SK-N-SH treated with all-trans-retinoic acid at 6 μM for 48 hours (cell line): ENCODE measurements at regions not wholly inside any gene's neighbourhood (a gene's known extent, or its start where the extent isn't known, plus 50 kb on each side); places are given as distances from the start of the nearest gene placed in this dataset.

Source experiments
- ATAC-seq: fragments of 200-7000 bp; cut with Tn5 transposase; 3 replicates; pipeline ENCODE4 v1.9.1; 2020; ENCODE audit warnings: mild to moderate bottlenecking, moderate library complexity
- ARNTL ChIP-seq: fragments of 450-650 bp; formaldehyde crosslinking; IDR thresholded peaks from 2 replicates; pipeline ENCODE4 v1.5.0; 2020; ENCODE audit warnings: low read depth, mild to moderate bottlenecking, moderate library complexity, borderline replicate concordance
- CSDC2 ChIP-seq: fragments of 250-450 bp; sonication (Bioruptor Pico); IDR thresholded peaks from 2 replicates; pipeline ENCODE4 v1.5.0; 2020; ENCODE audit warnings: mild to moderate bottlenecking, moderate library complexity
- ESRRG ChIP-seq: fragments of 250-450 bp; sonication (Bioruptor Pico); IDR thresholded peaks from 2 replicates; pipeline ENCODE4 v1.6.1; 2021; ENCODE audit warnings: mild to moderate bottlenecking
- GLIS3 ChIP-seq: fragments of 250-450 bp; sonication (Bioruptor Pico); IDR thresholded peaks from 2 replicates; pipeline ENCODE4 v1.5.0; 2020; ENCODE audit warnings: mild to moderate bottlenecking, moderate library complexity
- ISL1 ChIP-seq: fragments of 250-450 bp; sonication (Bioruptor Pico); IDR thresholded peaks from 2 replicates; pipeline ENCODE4 v2.1.2; 2022; ENCODE audit warnings: mild to moderate bottlenecking, moderate library complexity
- OSR1 ChIP-seq: fragments of 250-450 bp; sonication (Bioruptor Pico); IDR thresholded peaks from 2 replicates; pipeline ENCODE4 v1.8.0; 2022; ENCODE audit warnings: moderate library complexity, mild to moderate bottlenecking, inconsistent platforms
- PPARA ChIP-seq: fragments of 250-450 bp; sonication (Bioruptor Pico); IDR thresholded peaks from 2 replicates; pipeline ENCODE4 v1.5.0; 2020; ENCODE audit warnings: mild to moderate bottlenecking, borderline replicate concordance
- SNAI2 ChIP-seq: fragments of 250-450 bp; sonication (Bioruptor Pico); IDR thresholded peaks from 2 replicates; pipeline ENCODE4 v1.5.0; 2020; ENCODE audit warnings: mild to moderate bottlenecking, moderate library complexity
- TCF4 ChIP-seq: fragments of 250-450 bp; sonication (Bioruptor Pico); IDR thresholded peaks from 2 replicates; pipeline ENCODE4 v1.8.0; 2021; ENCODE audit warnings: mild to moderate bottlenecking, moderate library complexity, borderline replicate concordance
- TOX ChIP-seq: fragments of 250-450 bp; sonication (Bioruptor Pico); IDR thresholded peaks from 2 replicates; pipeline ENCODE4 v1.8.0; 2021; ENCODE audit warnings: mild to moderate bottlenecking, moderate library complexity, borderline replicate concordance
- ZC3H10 ChIP-seq: fragments of 250-450 bp; sonication (Bioruptor Pico); IDR thresholded peaks from 2 replicates; pipeline ENCODE4 v1.5.1; 2021; ENCODE audit warnings: mild to moderate bottlenecking, moderate library complexity
- ZFP30 ChIP-seq: fragments of 450-650 bp; formaldehyde crosslinking; IDR thresholded peaks from 2 replicates; pipeline ENCODE4 v1.5.0; 2022; ENCODE audit warnings: mild to moderate bottlenecking, moderate library complexity
- ZNF565 ChIP-seq: fragments of 450-650 bp; formaldehyde crosslinking; conservative IDR thresholded peaks from 2 replicates; pipeline ENCODE4 v1.5.0; 2020; ENCODE audit warnings: low read depth, mild to moderate bottlenecking, moderate library complexity
- ZNF70 ChIP-seq: fragments of 450-650 bp; formaldehyde crosslinking; IDR thresholded peaks from 2 replicates; pipeline ENCODE4 v1.5.0; 2020; ENCODE audit warnings: mild to moderate bottlenecking, moderate library complexity
- TF ChIP-seq, protein P1 (sequence below): fragments of 250-450 bp; sonication (Bioruptor Pico); IDR thresholded peaks from 2 replicates; pipeline ENCODE4 v1.8.0; 2021; ENCODE audit warnings: low read depth, mild to moderate bottlenecking, moderate library complexity, borderline replicate concordance
- TF ChIP-seq, protein P2 (sequence below): fragments of 250-450 bp; sonication (Bioruptor Pico); IDR thresholded peaks from 2 replicates; pipeline ENCODE4 v1.5.1; 2020; ENCODE audit warnings: low read depth, mild to moderate bottlenecking, moderate library complexity
- TF ChIP-seq, protein P3 (sequence below): fragments of 250-450 bp; sonication (Bioruptor Pico); IDR thresholded peaks from 2 replicates; pipeline ENCODE4 v1.5.0; 2020; ENCODE audit warnings: mild to moderate bottlenecking, moderate library complexity

DNA sequence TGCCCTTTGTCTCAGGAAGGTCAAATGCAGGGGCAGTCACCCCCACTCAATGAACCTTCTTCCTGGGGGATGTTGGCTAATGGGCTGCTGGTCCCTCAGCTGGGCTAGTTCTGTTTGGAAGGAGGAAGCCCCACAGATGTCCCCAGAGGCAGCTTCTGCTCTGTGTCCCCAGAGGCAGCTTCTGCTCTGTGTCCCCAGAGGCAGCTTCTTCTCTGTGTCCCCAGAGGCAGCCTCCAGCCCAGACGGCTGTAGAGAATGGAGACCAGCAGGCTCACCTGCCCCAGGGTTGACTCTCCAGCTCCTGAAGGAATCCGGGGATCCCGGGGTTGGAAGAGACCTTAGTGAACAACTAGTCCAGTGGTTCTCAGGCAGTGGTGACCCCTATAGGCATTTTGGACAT is 62.5 kb upstream of the LEP start:
- TF ChIP-seq TCF4 (CRISPR knock-in tag) (no peak), PPARA (CRISPR knock-in tag) (no peak)
- TF ChIP-seq, protein P1, sequence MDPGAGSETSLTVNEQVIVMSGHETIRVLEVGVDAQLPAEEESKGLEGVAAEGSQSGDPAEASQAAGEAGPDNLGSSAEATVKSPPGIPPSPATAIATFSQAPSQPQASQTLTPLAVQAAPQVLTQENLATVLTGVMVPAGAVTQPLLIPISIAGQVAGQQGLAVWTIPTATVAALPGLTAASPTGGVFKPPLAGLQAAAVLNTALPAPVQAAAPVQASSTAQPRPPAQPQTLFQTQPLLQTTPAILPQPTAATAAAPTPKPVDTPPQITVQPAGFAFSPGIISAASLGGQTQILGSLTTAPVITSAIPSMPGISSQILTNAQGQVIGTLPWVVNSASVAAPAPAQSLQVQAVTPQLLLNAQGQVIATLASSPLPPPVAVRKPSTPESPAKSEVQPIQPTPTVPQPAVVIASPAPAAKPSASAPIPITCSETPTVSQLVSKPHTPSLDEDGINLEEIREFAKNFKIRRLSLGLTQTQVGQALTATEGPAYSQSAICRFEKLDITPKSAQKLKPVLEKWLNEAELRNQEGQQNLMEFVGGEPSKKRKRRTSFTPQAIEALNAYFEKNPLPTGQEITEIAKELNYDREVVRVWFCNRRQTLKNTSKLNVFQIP (CRISPR knock-in tag), result no peak
- TF ChIP-seq, all 23 proteins: peak for 0
- ATAC-seq, result no peak

DNA sequence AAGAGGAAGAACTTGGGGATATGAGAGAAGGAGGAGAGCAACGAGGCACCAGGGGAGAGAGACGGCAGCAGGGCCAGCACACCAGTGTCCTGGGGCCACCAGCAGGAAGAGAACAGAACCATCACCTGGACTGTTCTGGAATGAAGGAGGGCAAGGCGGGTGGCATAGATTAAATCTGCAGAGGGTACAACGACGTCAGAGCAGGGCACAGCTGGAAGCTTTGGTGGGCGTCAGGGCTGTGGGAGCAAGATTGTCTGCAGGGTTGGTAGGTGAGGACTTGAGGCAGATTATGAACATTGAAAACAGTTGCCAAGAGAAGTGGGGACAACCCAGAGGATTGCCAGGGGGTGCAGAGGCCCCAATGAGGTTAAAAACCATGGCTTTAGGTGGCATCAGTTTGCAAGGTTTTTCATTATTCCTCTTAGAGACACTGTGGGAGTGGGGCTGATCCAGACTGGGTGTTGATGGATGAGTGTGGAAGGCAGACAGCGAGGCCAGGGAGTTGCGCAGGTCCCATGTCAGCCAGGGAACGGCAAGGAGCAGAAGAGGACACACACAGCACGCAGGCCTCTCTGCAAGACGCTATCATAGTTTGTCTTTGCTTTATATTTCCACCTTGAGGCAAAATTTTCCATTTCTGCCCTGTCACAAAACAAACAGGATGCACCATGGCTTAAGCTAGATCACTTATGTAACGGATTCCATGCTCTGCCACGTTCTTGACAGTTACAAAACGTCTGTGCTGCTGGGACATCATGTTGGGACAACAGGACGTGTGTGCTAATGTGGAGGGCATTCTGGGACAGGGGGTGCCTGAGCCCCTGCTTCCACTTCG is 52.5 kb upstream of the LEP start:
- ATAC-seq, result no peak
- no peak for TF ChIP-seq ZNF70 (CRISPR knock-in tag)
- TF ChIP-seq, protein P2, sequence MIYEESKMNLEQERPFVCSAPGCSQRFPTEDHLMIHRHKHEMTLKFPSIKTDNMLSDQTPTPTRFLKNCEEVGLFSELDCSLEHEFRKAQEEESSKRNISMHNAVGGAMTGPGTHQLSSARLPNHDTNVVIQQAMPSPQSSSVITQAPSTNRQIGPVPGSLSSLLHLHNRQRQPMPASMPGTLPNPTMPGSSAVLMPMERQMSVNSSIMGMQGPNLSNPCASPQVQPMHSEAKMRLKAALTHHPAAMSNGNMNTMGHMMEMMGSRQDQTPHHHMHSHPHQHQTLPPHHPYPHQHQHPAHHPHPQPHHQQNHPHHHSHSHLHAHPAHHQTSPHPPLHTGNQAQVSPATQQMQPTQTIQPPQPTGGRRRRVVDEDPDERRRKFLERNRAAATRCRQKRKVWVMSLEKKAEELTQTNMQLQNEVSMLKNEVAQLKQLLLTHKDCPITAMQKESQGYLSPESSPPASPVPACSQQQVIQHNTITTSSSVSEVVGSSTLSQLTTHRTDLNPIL (CRISPR knock-in tag), result no peak
- no peak for TF ChIP-seq ISL1 (CRISPR knock-in tag)
- no peak for TF ChIP-seq ESRRG
- TF ChIP-seq ZNF565, result no peak
- no peak for TF ChIP-seq PPARA (CRISPR knock-in tag)
- TF ChIP-seq ARNTL (CRISPR knock-in tag), result no peak
- TF ChIP-seq, protein P1 (CRISPR knock-in tag), result no peak
- TF ChIP-seq ZFP30 (CRISPR knock-in tag), result no peak
- TF ChIP-seq, protein P3, sequence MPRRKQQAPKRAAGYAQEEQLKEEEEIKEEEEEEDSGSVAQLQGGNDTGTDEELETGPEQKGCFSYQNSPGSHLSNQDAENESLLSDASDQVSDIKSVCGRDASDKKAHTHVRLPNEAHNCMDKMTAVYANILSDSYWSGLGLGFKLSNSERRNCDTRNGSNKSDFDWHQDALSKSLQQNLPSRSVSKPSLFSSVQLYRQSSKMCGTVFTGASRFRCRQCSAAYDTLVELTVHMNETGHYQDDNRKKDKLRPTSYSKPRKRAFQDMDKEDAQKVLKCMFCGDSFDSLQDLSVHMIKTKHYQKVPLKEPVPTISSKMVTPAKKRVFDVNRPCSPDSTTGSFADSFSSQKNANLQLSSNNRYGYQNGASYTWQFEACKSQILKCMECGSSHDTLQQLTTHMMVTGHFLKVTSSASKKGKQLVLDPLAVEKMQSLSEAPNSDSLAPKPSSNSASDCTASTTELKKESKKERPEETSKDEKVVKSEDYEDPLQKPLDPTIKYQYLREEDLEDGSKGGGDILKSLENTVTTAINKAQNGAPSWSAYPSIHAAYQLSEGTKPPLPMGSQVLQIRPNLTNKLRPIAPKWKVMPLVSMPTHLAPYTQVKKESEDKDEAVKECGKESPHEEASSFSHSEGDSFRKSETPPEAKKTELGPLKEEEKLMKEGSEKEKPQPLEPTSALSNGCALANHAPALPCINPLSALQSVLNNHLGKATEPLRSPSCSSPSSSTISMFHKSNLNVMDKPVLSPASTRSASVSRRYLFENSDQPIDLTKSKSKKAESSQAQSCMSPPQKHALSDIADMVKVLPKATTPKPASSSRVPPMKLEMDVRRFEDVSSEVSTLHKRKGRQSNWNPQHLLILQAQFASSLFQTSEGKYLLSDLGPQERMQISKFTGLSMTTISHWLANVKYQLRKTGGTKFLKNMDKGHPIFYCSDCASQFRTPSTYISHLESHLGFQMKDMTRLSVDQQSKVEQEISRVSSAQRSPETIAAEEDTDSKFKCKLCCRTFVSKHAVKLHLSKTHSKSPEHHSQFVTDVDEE, result no peak
- no peak for TF ChIP-seq TCF4 (CRISPR knock-in tag)
- TF ChIP-seq TOX (CRISPR knock-in tag), result no peak
- TF ChIP-seq CSDC2 (CRISPR knock-in tag), result no peak
- TF ChIP-seq ZC3H10 (CRISPR knock-in tag), result no peak
- no peak for TF ChIP-seq GLIS3 (CRISPR knock-in tag)
- no peak for TF ChIP-seq OSR1
- no peak for TF ChIP-seq SNAI2 (CRISPR knock-in tag)

DNA sequence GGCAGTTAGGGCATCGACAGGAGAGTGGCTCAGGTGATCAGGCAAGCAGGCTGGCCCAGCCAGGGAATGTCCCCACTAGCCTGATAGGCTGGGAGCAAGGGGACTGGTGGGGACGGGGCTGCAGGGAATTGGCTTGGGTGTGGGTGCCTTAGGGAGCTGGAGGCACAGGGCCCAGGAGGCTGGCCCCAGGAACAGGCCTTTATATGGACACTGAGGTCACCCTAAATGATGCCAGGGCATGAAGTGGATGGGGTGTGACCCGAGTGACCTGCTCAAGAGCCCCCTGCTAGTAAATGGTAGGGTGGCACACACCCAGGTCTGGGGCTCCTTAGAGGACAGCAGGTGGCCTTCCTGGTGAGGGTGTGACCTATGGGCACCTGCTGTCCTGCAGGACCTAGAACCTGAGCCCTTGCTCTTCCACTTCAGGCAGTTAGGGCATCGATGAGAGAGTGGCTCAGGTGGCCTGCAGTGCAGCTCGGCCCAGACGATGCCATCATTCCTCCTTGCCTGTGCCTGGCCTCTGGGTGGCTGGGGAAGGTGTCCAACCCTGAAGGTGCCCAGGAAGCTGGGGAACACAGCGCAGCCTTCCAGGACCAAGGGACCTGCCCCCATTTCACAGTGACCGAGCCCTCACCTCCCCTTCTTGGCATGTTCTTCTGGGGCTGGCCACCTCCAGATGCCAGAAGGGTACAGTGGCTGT is 51.7 kb upstream of the LEP start:
- TF ChIP-seq, protein P2 (CRISPR knock-in tag), result no peak
- no peak for ATAC-seq
